ENCODE measurements at regions not wholly inside any gene's neighbourhood (a gene's known extent, or its start where the extent isn't known, plus 50 kb on each side); places are given as distances from the start of the nearest gene placed in this dataset.
"Not testable (repeated sequence)": the region's sequence is repeated elsewhere in the genome, so short reads cannot be mapped to it uniquely, and the experiment has no call there.

DNA sequence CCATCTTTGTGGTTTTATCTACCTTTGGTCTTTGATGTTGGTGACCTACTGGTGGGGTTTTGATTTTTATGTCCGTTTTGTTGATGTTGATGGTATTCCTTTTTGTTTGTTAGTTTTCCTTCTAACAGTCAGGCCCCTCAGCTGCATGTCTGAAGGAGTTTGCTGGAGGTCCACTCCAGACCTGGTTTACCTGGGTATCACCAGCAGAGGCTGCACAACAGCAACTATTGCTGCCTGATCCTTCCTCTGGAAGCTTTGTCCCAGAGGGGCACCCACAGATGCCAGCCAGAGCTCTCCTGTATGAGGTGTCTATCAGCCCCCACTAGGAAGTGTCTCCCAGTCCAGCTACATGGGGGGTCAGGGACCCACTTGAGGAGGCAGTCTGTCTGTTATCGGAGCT lies 199.3 kb upstream of the WDFY3 start:
- DNase-seq (ENCODE audit: low spot score) = no peak

DNA sequence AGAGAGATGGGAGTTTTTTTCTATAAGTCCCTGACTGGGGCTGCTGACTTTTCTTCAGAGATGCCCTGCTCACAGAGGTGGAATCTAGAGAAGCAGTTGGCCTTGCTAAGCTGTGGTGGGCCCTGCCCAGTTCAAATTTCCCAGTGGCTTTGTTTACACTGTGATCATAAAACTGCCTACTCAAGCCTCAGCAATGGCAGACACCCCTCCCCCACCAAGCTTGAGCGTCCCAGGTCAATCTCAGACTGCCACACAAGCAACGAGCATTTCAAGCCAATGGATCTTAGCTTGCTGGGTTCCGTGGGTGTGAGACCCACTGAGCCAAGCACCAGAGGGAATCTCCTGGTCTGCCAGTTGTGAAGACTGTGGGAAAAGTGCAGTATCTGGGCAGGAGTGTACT lies 199.8 kb upstream of the WDFY3 start:
- peak; percentile 57 for DNase-seq (ENCODE audit: low spot score)

DNA sequence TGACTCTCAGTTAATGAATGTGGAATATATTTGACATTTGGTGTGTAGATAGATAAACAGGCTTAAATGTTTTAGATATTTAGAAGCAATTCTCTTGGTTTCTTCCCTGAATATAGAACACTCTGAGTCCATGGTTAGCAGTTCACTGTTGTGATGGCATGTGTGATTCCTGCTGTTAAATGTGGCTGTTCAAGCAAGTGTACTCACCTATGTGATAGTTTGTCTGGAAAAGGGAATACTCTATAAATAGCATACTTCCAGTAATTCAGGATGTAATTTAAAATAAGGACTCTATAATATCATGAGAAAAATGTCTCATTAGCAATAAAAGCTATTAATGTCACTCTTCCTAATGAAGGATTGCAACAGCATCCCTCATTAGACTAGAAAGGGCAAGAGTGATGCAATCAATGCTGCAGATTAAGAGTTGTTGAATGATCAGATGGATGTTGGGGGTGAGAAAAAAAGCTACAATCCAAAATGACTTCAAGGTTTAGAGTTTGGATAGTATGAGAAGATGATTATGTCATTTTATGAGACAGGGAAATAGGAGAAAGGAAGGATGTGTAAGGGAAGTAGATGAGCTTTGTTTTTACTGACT lies 201.8 kb upstream of the WDFY3 start:
- DNase-seq (ENCODE audit: low spot score) = no peak

DNA sequence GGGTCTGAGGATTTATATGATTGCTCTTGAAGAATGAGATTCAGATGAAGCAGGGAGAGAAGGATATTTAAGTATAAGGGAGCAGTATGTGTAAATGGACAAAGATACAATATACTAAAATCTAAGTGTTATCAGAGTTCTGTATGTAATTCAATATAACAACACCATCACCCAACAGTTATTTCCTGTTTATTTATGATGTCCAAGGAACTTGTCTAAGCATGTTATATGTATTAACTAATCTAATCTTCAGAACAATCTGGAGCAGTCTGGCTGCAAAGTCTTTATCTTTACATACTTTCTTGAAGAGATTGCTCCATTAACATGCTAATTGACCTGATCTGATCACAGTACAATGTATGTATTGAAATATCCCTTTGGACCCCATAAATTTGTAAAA lies 203.8 kb upstream of the WDFY3 start:
- no peak for DNase-seq (ENCODE audit: low spot score)

DNA sequence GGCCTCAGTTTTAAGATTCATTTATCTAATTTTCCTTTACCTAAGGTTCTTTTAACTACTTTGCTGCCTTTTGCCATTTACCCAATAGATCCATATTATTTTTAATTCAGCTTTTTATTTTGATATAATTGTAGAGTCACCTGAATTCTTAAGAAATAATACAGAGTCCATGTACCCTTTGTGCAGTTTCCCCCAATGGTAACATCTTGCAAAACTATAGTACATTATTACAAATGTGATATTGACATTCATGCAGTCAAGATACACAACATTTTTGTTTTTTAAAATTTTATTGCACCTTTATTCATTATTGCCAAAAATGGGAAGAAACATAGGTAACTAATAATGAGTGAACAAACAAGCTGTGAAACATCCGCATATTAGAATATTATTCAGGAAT lies 208.7 kb upstream of the WDFY3 start:
- no peak for DNase-seq (ENCODE audit: low spot score)

DNA sequence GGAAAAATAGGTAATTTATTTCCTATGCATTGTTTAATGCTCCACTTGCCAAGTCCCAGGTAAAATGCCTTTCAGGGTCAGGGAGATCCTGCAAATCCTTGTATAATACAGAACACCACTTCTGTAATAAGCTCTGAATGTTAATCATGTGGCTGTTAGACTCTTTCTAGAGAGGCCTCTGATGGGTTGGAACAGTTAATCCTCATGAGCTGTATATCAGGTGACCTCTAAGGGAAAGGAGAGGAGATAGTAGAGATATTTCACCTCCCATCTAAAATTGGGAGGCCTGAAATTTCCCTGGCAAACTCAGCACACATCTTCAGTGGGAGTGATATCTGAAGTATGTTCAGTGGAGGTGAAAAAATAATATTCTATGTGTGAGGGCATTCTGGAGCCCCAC lies 210.6 kb upstream of the WDFY3 start:
- DNase-seq (ENCODE audit: low spot score) = no peak

DNA sequence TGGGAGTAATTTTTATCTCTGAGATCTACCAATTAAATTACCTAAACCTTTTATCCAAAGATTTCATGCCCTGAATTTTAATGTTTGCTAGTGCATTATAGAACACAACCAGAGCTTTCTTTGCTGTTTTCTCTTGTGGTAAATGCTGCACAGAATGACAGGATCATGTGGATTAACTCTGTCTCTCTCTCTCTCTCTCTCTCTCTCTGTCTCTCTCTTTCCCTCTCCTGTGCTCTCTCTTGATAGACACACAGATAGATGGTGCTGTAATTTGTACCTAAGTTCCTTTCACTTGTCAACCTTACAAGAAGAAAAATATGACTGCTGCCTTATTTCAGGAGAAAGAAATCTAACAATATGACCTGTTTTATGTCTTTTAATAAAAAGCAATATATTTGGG lies 211.2 kb upstream of the WDFY3 start:
- DNase-seq (ENCODE audit: low spot score) = no peak

DNA sequence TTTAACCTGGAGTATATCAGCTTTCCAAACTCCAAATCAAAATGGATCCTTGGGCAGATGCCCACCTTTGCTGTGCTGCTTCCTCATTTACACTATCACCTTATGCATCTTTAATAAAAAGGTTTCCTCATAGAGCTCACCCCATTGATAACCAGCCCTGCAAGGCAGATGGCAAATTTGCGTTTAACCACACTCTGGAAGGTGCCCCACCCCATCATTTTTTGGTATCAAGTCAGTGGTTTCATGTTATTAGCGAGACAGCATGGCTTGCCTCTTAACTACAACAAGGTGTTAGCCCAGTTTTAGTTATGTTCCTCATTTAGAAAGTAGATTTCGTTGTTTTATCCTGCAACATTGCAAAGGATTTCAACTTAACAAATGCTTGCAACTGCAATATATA lies 214.0 kb upstream of the WDFY3 start:
- DNase-seq (ENCODE audit: low spot score) = no peak

DNA sequence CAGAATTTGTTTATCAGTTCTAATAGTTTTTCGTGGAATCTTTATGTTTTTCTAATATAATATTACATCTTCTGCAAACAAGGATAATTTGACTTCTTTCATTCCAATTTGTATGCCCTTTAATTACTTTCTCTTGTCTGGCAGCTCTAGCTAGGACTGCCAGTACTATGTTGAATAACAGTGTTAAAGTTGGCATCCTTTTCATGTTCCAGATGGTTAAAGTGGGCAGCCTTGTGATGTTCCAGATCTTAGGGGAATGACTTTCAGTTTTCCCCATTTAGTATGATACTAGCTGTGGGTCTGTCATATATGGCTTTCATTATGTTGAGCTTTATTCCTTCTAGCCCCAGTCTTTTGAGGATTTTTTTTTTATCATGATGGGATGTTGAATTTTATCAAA lies 220.6 kb upstream of the WDFY3 start:
- no peak for DNase-seq (ENCODE audit: low spot score)

DNA sequence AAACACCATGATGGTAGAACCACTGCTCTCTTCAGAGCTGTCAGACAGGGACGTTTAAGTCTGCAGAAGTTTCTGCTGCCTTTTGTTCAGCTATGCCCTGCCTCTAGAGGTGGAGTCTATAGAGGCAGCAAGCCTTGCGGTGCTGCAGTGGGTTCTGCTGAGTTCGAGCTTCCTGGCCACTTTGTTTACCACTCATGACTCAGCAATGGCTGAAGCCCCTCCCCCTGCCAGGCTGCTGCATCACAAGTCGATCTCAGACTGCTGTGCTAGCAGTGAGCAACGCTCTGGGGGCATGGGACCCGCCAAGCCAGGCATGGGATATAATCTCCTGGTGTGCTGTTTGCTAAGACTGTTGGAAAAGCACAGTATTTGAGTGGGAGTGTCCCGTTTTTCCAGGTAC lies 229.5 kb upstream of the WDFY3 start:
- DNase-seq (ENCODE audit: low spot score) = peak; percentile 46

DNA sequence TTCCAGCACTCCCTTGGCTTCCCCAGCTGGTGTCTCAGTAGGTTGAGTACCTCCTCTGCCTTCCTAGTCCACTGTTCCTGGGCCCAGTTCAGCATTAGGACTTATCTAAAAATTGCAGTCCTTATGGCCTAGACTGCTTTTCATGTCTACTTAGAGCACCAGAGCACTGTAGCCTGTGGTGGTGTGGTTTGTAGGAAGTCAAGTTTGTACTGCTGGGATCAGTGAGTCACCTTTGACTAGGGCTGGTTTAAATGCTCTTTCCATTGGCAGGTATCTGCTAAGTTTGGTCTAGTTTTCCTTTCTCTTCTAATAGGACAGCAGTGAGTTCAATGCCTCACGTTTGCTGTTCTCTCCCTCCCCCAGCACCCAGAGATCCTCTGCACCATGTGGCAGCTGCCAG lies 233.6 kb upstream of the WDFY3 start:
- DNase-seq (ENCODE audit: low spot score) = no peak

DNA sequence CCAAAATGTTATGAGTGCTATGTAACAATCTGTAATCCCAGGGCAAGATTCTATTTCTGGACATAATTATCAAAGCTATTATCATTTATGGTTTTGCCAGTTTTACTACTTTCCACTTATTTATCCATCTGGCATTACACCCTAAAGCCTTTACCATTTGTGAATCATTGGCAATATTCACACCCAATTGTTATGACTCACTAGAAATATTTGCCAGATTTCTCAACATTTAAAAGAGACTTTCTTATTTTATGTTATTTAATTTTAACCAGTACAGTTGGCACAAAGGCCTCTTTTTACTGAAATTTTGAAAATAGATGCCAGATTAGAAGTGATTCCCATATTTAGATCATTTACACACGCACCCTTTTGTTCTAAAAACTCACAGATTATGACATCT lies 242.7 kb upstream of the WDFY3 start:
- DNase-seq (ENCODE audit: low spot score) = no peak

DNA sequence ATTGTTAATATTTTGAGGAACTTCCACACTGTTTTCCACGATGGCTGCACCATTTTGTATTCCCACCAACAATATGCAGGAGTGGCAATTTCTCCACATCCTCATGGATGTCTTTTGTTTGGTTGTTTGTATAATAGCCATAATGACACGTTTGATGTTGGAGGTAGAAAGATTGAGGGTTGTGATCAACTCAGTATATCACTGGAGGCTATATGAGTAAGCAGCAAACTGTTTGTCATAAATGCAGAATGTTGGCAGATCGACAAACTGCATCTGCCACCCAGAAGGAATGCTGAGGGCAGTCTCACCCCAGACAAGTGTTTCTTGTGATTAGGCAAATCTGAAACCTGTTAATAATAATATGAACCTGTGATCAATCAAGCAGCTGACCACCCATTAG lies 243.9 kb upstream of the WDFY3 start:
- DNase-seq (ENCODE audit: low spot score) = no peak

DNA sequence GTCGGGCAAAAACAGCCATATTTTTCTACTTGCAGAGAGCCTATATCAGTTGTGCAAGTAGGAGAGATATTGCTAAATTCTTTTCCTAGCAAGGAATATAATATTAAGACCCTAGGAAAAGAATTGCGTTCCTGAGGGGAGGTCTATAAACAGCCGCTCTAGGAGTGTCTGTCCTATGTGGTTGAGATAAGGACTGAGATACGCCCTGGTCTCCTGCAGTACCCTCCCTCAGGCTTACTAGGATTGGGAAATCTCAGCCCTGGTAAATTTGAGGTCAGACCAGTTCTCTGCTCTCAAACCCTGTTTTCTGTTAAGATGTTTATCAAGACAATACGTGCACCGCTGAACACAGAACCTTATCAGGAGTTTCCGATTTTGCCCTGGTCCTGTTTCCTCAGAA lies 250.1 kb upstream of the WDFY3 start:
- DNase-seq (ENCODE audit: low spot score) = not testable (repeated sequence)

DNA sequence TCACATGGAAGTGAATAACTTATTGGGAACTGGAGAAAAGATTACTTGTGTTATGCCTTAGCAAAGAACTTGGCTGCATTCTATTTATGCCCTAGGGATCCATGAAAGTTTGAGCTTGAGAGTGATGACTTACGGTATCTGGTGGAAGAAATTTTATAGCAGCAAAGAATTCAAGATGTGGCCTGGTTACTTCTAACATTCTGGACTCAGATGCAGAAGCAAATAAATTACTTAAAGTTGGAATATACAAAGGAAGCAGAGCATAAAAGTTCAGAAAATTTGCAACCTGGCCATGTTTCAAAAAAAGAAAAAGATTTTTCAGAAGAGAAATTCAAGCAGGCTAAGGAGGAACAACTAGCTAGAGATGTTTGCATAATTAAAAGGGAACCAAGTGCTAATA lies 252.3 kb upstream of the WDFY3 start:
- DNase-seq (ENCODE audit: low spot score) = no peak

DNA sequence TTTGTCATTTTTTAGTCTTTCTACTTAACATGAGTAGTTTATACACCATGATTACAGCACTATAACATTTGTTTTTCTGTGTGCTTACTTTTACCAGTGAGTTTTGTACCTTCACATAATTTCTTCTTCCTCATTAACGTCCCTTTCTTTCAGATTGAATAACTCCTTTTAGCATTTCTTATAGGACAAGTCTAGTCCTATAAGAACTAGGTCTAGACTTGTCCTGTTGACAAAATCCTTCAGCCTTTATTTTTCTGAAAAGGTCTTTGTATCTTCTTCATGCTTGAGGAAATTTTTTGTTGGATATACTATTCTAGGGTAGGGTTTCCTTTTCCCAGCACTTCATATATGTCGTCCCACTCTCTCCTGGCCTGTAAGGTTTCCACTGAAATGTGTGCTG lies 253.3 kb upstream of the ARHGAP24 start:
- DNase-seq (ENCODE audit: low spot score) = no peak

DNA sequence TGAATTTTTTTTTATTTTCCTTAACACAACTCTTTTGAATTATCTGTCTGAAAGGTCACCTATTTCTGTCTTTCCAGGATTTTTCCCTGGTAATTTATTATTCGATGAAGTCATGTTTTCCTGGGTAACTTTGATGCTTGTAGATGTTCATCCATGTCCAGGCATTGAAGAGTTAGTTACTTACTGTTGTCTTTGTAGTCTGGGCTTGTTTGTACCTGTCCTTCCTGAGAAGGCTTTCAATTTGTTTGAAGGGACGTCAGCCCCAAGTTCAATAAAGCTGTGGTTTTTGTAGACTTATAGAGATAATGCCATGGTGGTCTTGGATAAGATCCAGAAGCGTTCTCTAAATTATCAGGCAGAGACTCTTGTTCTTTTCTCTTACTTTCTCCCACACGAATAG lies 252.4 kb upstream of the ARHGAP24 start:
- DNase-seq (ENCODE audit: low spot score) = no peak

DNA sequence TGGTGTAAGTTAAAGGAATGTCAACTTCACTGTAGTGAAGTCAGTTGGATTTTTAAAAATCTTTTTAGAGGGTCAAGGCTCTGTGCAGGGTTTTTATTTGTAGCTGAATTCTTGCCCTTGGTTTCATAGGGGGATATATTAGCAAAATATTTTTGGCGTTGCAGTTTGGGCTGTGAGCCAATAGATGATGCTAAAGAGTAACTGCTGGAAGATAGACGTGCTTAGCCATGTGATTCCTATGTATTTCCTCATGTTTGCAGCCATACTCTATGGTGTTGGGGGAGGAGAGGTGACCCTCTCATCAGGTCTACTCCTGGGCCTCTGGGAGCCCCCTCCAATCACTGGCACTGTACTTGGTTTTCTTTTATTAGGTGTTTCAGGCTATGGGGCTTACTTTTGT lies 246.7 kb upstream of the ARHGAP24 start:
- no peak for DNase-seq (ENCODE audit: low spot score)

DNA sequence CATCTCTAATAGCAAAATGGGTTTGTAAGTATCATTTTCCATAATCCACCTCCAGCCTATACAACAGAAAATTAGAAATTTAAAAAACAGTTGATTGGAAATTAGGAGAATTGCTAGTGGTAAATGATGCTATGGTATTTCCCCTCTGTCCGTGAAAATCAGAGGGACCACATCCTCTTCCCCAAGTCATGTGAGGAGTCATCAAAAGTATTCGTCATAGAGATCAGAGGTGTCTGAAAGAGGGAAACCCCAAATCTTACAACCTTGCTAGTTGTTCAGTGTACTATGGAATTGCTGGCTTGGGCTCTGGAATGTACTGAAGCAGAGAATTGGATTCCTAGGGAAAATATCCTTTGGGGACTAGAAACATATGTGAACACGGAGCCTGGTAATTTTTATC lies 241.4 kb upstream of the ARHGAP24 start:
- DNase-seq (ENCODE audit: low spot score) = no peak

DNA sequence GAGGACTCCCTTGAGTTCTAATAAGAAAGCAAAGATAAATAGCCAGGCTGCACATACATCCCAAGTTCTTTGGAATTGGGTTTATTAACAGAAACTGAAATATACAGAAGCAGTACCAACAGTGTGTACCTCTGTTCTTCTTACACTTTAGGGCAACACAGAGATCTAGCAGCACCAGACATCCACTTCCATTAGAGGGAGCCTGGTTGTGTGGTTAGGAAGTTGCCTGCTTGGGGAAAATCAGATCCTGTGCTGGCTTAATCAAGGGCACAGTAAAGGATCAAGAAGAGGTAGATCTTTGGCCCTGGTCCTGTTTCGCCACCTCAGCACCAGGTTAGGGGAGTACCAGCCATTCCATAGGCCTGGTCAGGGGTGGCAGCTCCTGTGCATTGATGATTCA lies 231.1 kb upstream of the ARHGAP24 start:
- DNase-seq (ENCODE audit: low spot score) = no peak

DNA sequence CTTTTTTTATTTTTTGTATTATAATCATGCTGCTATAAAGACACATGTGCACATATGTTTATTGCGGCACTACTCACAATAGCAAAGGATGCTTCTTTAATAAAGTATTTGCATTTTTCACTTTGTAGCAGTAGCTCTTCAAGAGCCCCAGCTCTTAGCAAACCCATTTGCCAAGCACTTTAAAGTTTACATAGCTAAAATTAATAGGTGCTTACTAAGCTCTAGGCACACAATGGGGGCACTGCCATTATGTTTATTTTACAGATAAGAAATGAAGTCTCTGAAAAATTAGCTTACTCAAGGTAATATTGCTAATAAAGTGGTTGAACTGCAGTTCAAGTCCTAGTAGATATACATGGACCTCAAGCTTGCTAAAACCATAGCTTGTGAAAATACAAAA lies 230.3 kb upstream of the ARHGAP24 start:
- no peak for DNase-seq (ENCODE audit: low spot score)

DNA sequence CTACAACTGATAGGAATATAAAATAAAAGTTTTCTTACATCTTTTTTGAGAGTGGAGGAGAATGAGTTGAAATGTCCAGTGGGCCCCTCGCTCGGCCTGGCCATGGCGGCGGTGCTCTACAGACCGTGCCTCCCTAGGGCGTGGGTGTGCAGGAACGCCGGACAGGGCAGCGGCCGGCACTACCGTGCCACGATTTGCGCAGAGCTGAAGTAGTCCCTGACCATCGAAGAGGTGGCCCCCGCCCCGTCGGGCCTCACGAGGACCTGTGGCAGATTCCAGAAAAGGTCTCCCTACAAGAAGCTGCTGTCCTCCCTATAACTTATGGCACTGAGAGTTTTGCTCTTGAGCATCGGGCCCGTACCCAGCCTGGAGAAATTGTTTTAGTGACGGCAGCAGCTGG lies 228.9 kb upstream of the ARHGAP24 start:
- DNase-seq (ENCODE audit: low spot score) = no peak

DNA sequence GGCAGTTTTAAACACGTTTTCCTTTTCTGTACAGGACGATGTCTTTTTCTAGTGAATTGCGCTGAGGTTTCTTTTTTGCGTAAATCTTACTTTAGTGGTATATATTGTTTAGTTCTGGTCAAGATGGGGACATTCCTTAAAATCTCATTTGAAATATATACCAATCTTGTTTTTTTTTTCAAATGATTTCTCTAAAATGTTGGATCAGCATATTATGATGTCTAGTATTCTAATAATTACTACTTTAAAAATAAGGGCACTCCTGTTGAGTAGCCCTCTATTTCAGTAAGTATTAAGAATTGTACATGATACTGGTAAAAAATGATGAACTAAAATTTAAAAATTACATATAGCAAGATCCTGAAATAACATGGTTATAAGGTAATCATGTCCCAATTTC lies 224.1 kb upstream of the ARHGAP24 start:
- DNase-seq (ENCODE audit: low spot score) = no peak

DNA sequence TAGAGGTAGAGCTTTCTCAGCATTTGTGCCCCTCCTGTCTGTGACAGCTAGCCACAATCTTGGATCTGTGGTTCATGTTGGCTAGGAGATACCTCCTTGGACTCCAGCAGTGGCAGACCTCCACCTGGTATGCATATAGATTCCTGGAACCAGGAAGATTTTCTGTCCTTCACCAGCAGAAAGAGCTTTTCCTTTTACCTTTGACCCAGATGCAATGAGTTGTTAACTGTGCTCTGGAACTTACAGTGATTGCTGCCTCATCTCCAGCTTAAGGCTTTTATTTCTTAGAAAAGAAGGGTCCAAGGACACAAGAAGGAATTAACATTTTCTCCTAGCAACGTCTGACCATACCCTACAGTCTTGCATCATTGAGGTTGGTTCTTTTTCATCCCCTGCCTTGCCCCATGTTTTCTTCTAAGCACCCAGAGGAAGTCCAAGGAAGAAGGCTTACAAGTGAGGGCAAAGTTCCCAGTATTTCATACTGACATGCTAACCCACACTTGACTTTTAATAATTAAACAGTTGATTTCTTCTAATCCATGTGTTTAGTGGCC lies 217.1 kb upstream of the ARHGAP24 start:
- no peak for DNase-seq (ENCODE audit: low spot score)

DNA sequence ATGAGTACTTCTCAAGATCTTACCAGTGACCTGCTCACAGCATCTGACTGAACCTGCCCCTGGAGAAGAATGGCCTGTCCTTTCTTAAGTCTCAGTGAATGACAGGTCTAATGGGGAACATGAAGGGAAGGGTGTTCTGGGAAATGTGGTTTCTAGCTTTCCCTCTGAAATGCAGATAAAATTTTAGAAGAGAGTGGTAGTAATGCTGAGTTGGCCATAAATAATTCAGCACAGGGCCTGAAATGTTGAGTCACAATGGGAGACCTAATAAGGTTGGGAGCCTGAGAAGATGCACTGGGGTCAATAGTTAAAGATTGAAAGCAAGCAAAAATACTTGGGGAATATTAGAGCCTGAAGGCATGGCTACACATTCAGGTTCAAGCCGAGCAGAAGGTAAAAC lies 214.9 kb upstream of the ARHGAP24 start:
- DNase-seq (ENCODE audit: low spot score) = no peak

Measured in LoVo (cell line).